Gastrocnemius medialis (tissue), 4 donors: ENCODE measurements at regions not wholly inside any gene's neighbourhood (a gene's known extent, or its start where the extent isn't known, plus 50 kb on each side); places are given as distances from the start of the nearest gene placed in this dataset.
"Not testable (repeated sequence)": the region's sequence is repeated elsewhere in the genome, so short reads cannot be mapped to it uniquely, and the experiment has no call there.

ENCODE experiments used
- ATAC-seq, 2 donors: fragments of 150-250 bp; one replicate each; pipeline ENCODE4 v1.9.1; 2016
- DNase-seq, 2 donors: peaks; one replicate each; pipeline ENCODE4 v3.0.0-alpha.2; 2019
- H3K27ac ChIP-seq, 4 donors: fragments of 200-600 bp; sonication (generic); 1 replicate in 1 of 4; 2 replicates in 3 of 4; pipeline ENCODE4 v1.5.1; 2016 to 2018; ENCODE audit warnings: mild to moderate bottlenecking in 2 of 4, moderate library complexity in 1 of 4
- H3K27me3 ChIP-seq, 3 donors: fragments of 200-600 bp; sonication (generic) in 2 of 3; 1 replicate in 1 of 3; 2 replicates in 2 of 3; pipeline versions ENCODE4 v1.5.1 to v1.6.0; 2016 to 2019; ENCODE audit warnings: mild to moderate bottlenecking in 1 of 3, moderate library complexity in 1 of 3
- H3K36me3 ChIP-seq, 2 donors: fragments of 200-600 bp; sonication (generic) in 1 of 2; one replicate each; pipeline ENCODE4 v1.5.1; 2017 to 2018
- H3K4me1 ChIP-seq, 2 donors: fragments of 200-600 bp; sonication (generic) in 1 of 2; one replicate each; pipeline ENCODE4 v1.5.1; 2016 to 2017; ENCODE audit warnings: mild to moderate bottlenecking in 2 of 2
- H3K4me3 ChIP-seq, 4 donors: fragments of 200-600 bp; sonication (generic) in 3 of 4; 1 replicate in 1 of 4; 2 replicates in 3 of 4; pipeline ENCODE4 v1.5.1; 2016 to 2019; ENCODE audit warnings: mild to moderate bottlenecking in 2 of 4
- H3K9me3 ChIP-seq, 3 donors: fragments of 200-600 bp; sonication (generic) in 2 of 3; 1 replicate in 1 of 3; 2 replicates in 2 of 3; pipeline ENCODE4 v1.5.1; 2016 to 2019
- POLR2A ChIP-seq, 2 donors: fragments of 450-650 bp; IDR thresholded peaks; one replicate each; pipeline ENCODE4 v1.6.1; 2017; ENCODE audit warnings: antibody characterized with exemption in 2 of 2, mild to moderate bottlenecking in 2 of 2, moderate library complexity in 2 of 2
- in situ Hi-C, 4 donors: fragments of 200-750 bp; cut with MboI; loops; one replicate each; pipeline versions ENCODE4 v1.15.0 to v1.8.0; 2017; ENCODE audit warnings: low sequenced_read_pairs in 4 of 4
- intact Hi-C: fragments of 100-400 bp; cut with DNase I; formaldehyde crosslinking; loops from one replicate; pipeline ENCODE4 v1.15.1; 2023; ENCODE audit warnings: low total_unique reads

DNA sequence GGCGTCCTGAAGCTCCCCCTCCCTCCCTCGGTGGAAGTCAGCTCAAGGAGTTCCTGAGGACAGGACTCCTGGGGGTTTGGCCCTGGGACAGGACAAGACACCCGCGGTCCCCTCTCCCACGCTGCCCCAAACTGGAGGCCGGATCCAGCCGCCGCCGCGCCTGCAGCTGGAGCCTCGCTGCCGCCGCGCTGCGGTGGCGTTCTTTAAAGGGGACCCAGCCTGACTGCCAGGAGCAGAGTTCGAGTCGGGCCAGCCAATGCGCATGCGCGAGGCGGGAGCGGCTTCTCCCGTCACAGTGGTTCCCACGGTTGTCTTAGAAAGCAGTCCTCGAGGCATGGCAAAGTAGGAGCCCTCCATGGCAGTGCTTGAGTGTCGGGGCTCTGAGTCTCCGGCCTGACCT is 362.7 kb upstream of the ZNF337 start:
- in situ Hi-C loops, H3K36me3 ChIP-seq, H3K4me3 ChIP-seq, intact Hi-C loops, H3K9me3 ChIP-seq, ATAC-seq, H3K4me1 ChIP-seq, DNase-seq, H3K27ac ChIP-seq, H3K27me3 ChIP-seq: not testable (repeated sequence)

DNA sequence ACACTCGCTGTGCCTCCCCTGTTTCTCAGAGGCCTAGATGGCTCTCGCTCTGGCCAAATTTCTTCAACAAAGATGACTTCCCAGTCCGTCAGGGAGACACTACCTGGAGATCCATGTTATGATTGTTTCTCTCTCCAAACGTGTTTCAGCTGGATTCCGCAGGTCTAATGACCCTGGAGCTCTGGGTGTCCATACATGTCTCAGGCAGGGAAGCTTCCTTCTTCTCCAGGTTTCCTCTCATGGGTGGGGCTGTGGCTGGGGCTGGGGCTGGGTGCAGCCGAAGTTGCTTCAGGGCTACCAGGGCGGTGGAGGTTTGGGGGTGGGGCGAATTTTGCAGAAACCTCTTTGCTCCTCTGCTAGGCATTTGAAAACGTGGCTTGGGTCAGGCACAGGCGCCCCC is 361.8 kb upstream of the ZNF337 start:
- not testable (repeated sequence) for ATAC-seq

DNA sequence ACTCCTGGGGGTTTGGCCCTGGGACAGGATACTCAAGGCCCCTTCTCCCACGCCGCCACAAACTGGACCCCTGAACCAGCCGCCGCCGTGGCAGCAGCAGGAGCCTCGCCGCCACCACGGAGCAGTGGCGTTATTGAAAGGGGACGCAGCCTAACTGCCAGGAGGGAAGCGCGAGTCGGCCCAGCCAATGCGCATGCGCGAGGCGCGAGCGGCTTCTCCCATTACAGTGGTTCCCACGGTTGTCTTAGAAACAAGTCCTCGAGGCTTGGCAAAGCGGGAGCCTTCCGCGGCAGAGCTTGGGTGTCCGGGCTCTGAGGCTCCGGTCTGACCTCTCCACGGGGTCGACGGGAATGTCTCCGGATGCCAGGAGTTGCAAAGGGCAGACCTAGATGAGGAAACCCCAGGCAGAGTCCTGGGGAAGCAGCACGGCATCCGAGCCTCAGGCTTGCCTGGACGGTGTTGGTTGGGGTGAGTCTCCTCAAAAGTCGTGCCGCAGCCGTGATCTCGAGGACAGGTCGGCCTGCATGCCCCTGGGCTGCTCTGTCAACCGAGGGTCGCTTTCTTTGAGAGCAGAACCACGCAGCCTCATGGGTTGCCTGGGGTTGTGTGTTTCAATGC is 360.6 kb upstream of the ZNF337 start:
- DNase-seq, H3K27me3 ChIP-seq, in situ Hi-C loops, intact Hi-C loops, ATAC-seq, H3K4me1 ChIP-seq, H3K36me3 ChIP-seq, H3K9me3 ChIP-seq, H3K27ac ChIP-seq, H3K4me3 ChIP-seq: not testable (repeated sequence)

More for the DNA sequence above, 361.8 kb upstream of the ZNF337 start:
- H3K4me1 ChIP-seq, DNase-seq, in situ Hi-C loops, H3K36me3 ChIP-seq, H3K4me3 ChIP-seq, intact Hi-C loops, H3K27me3 ChIP-seq, H3K9me3 ChIP-seq, H3K27ac ChIP-seq: not testable (repeated sequence)

DNA sequence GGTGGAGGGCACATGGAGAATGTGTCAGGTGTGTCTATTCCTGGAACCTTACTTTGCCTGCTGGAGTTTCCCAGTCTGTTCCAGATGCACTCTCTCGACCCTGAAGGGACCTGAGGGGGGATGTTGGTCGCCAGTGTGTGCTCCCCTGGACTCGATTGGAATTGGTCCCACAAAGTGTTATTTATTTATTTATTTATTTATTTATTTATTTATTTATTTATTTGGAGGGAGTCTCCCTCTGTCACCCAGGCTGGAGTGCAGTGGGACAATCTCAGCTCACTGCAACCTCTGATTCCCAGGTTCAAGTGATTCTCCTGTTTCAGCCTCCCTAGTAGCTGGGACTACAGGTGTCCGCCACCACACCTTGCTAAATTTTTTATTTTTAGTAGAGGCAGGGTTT is 329.1 kb upstream of the ZNF337 start:
- H3K27me3 ChIP-seq, in situ Hi-C loops, H3K4me1 ChIP-seq, H3K36me3 ChIP-seq, H3K4me3 ChIP-seq, DNase-seq, H3K9me3 ChIP-seq, ATAC-seq, intact Hi-C loops, H3K27ac ChIP-seq: not testable (repeated sequence)

DNA sequence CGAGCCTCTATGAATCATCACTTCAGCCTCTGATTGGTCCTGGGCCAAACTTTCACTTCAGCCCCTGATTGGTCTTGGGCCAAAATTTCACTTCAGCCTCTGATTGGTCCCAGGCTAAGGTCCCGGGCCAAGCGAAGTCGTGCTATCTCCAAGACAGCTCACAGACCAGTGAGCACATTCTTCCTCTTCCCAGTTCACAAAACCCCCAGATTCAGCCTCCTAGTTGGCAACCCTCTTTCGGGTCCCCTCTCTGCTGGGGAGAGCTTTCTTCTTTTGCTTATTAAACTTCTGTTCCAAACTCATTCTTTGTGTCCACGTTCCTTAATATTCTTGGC is 314.3 kb upstream of the ZNF337 start:
- H3K4me3 ChIP-seq, H3K9me3 ChIP-seq, H3K27me3 ChIP-seq, H3K4me1 ChIP-seq, in situ Hi-C loops, H3K36me3 ChIP-seq, H3K27ac ChIP-seq, ATAC-seq, intact Hi-C loops, DNase-seq: not testable (repeated sequence)

DNA sequence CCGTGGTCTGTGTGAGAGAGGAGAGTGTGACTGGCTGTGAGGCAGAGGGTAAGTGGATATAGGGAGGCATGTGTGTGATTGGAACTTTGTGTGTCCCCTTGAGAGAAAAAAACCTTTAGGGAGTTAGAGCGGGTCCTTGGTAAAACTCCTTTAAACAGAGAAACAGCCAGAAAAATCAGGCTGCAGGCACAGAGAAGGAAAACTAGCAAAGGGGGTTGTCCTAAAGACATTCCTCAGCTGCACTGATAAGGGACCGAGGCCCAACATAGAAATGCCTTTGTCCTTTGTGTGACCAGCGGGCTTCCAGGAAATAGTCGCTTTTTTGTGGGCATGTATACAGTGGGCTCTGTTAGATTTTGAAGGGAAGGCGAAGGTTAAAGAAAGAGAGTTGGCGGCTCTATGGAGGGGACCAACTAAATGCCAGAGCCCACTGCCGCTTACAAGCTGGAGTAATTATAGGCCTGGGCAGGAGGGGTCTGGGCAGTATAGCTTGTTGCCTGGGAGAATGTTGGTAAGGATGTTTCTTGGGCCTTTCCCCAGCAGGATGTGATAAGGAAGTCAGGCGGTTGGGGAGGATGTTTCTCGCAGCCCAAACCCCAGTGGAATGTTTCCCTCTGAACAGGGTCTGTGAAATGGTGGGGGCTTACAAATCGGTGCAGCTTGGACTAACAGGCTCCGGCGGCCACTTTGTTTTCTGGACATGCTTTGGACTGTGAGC is 313.7 kb upstream of the ZNF337 start:
- in situ Hi-C loops, ATAC-seq, intact Hi-C loops, H3K4me1 ChIP-seq, H3K27me3 ChIP-seq, DNase-seq, H3K9me3 ChIP-seq, H3K36me3 ChIP-seq: not testable (repeated sequence)
- Histone ChIP-seq H3K27ac (peak overlapping the region; percentile 63 to 79 (median 71)), H3K4me3 (peak overlapping the region; percentile 48 to 74 (median 67))

DNA sequence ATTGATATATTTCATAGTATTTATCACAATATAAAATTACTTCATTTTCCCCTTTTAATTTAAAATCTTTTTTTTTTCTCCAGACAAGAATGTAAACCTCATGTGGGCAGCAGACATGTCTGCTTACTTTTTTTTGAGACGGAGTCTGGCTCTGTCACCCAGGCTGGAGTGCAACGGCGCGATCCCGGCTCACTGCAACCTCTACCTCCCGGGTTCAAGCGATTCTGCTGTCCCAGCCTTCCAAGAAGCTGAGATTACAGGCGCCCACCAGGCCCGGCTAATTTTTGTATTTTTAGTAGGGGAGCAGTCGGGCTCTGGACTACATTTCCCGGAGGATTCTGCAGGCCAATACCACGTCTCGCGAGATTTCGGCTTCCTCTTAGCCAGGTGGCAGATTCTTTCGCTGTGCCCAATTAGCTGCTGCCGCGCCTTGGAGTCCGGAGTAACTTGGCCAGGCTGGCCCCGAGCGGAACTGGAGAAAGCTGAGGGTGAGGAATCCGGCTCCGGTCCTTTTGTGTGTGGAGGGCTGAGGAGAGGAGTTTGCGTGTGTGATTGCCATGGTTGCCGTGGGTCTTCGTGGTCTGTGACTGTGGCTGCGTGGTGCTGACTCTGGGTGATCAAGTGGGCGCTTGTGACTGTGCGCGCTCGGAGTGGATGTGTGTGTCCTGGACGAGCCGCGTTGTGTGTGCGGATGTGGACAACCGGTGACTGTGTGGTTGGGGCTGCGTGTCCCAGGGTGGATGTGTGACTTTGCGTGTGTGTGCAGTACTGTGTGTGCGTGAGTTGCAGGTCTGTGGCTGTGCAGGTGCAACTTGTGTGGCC is 313.0 kb upstream of the ZNF337 start:
- H3K27me3 ChIP-seq, H3K9me3 ChIP-seq, intact Hi-C loops, ATAC-seq, H3K4me1 ChIP-seq, in situ Hi-C loops, H3K36me3 ChIP-seq: not testable (repeated sequence)
- TF ChIP-seq POLR2A (IDR thresholded peaks at IDR 0.05) = peak in 1 of 2 donors; percentile 17
- Histone ChIP-seq H3K27ac (peak overlapping the region; percentile 63 to 79 (median 71)), H3K4me3 (peak overlapping the region; percentile 48 to 74 (median 67))
- peak; percentile 74 to 77 for DNase-seq

DNA sequence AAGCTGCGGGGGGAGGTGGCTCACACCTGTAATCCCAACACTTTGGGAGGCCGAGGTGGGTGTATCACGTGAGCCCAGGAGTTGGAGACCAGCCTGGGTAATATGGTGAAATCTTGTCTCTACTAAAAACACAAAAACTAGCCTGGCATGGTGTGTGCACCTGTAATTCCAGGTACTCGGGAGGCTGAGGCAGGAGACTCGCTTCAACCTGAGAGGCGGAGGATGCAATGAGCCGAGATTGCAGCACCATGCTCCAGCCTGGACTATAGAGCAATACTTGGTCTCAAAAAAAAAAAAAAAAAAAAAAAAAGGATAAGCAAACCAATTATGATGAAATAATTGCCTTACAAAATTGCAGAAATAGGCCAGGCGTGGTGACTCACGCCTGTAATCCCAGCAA is 311.4 kb upstream of the ZNF337 start:
- H3K27ac ChIP-seq, H3K4me1 ChIP-seq, H3K27me3 ChIP-seq, intact Hi-C loops, H3K36me3 ChIP-seq, H3K9me3 ChIP-seq, in situ Hi-C loops, ATAC-seq, H3K4me3 ChIP-seq, DNase-seq: not testable (repeated sequence)

DNA sequence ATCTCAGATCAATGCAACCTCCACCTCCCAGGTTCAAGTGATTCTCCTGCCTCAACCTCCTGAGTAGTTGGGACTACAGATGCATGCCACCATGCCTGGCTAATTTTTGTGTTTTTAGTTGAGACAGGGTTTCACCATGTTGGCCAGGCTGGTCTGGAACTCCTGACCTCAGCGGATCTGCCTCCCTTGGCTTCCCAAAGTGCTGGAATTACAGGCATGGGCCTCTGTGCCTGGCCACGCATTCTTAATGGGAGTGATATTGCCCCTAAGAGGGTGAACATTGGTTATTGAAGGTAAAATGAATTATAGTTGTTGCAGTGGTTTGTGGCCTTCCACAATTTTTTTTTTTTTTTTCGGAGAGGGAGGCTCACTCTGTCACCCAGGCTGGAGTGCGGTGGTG is 309.5 kb upstream of the ZNF337 start:
- H3K4me1 ChIP-seq, DNase-seq, H3K9me3 ChIP-seq, H3K4me3 ChIP-seq, H3K27ac ChIP-seq, H3K36me3 ChIP-seq, intact Hi-C loops, ATAC-seq, in situ Hi-C loops, H3K27me3 ChIP-seq: not testable (repeated sequence)

DNA sequence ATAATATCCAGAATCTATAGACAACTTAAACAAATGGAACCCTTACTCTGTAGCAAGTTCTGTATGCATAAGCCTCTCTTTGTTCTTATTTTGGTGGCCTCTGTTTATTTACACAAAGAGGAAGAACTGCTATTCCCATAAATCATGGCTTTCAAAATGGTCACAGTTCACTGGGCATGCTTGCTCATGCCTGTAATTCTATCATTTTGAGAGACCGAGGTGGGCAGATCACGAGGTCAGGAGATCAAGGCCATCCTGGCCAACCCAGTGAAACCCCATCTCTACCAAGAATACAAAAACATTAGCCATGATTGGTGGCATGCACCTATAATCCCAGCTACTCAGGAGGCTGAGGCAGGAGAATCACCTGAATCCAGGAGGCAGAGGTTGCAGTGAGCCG is 307.3 kb upstream of the ZNF337 start:
- ATAC-seq, H3K4me1 ChIP-seq, H3K9me3 ChIP-seq, DNase-seq, intact Hi-C loops, H3K4me3 ChIP-seq, in situ Hi-C loops, H3K27ac ChIP-seq, H3K36me3 ChIP-seq, H3K27me3 ChIP-seq: not testable (repeated sequence)

DNA sequence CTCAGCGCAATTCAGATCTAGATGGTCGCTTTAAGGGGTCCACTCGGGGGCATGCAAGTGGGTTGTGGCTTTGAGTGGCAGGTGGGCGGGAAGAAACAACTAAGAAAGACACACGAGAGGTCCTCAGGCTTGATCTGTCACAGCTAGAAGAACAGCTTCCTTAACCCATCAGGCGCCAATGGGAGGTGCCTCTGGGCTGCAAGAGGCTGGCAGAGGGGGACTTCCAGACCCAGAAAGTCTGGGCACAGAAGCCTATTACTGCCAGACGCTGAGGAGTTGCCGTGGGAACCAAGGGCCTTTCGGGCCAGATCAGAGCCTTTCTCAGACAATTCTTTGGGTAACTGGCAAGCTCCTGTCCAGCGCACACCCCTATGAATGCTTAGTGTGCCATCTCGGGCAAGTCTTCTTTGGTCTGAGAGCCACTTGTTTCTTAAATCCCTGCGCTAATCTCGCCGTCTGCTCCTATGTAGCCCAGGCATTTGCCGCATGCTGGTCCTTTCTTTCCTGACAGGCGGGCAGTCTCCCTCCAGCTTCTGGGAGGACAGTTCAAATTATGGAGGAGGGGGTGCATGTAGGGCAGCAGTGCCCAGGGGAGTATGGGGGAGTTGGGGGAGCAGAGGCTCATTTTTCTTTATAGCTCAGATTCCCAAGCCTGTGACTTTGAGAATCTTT is 300.9 kb upstream of the ZNF337 start:
- H3K4me1 ChIP-seq, H3K36me3 ChIP-seq, H3K27me3 ChIP-seq, H3K4me3 ChIP-seq, intact Hi-C loops, in situ Hi-C loops, DNase-seq, H3K27ac ChIP-seq, H3K9me3 ChIP-seq, ATAC-seq: not testable (repeated sequence)
